Fibroblast of lung (primary cell): ENCODE measurements at regions not wholly inside any gene's neighbourhood (a gene's known extent, or its start where the extent isn't known, plus 50 kb on each side); places are given as distances from the start of the nearest gene placed in this dataset.

Source experiments
- DNase-seq, 2 donors: peaks; one replicate each; pipeline versions ENCODE4 v3.0.0 to v3.0.0-alpha.2; 2010; ENCODE audit warnings: low read depth in 2 of 2
- H2AFZ ChIP-seq: 2 replicates; pipeline ENCODE4 v1.5.1; 2012; ENCODE audit warnings: low read length, control low read depth, inconsistent platforms
- H3K27ac ChIP-seq: 2 replicates; pipeline ENCODE4 v1.5.1; 2011; ENCODE audit warnings: low read length, control low read depth; ENCODE audit not compliant: insufficient read depth
- H3K27me3 ChIP-seq: 2 replicates; pipeline ENCODE4 v1.5.1; 2011; ENCODE audit warnings: mild to moderate bottlenecking, low read length; ENCODE audit not compliant: control insufficient read depth, insufficient read depth
- H3K36me3 ChIP-seq: 2 replicates; pipeline ENCODE4 v1.5.1; 2011; ENCODE audit warnings: low read length; ENCODE audit not compliant: control insufficient read depth, insufficient read depth
- H3K4me1 ChIP-seq: 2 replicates; pipeline ENCODE4 v1.5.1; 2011; ENCODE audit warnings: low read length; ENCODE audit not compliant: control insufficient read depth, insufficient read depth; ENCODE audit errors: extremely low read depth
- H3K4me2 ChIP-seq: 2 replicates; pipeline ENCODE4 v1.5.1; 2011; ENCODE audit warnings: low read length, control low read depth; ENCODE audit not compliant: insufficient read depth; ENCODE audit errors: extremely low read depth
- H3K4me3 ChIP-seq, 4 experiments: fragments of 200-600 bp in 1 of 4; sonication (generic) in 1 of 4; replicated peaks in 1 of 4; 2 replicates each; pipeline ENCODE4 v1.5.1; 2011 to 2016; ENCODE audit warnings: low read length in 4 of 4, low read depth in 3 of 4, mild to moderate bottlenecking in 3 of 4, control low read depth in 2 of 4, inconsistent platforms in 1 of 4, mixed read lengths in 1 of 4; ENCODE audit not compliant: insufficient read depth in 1 of 4; ENCODE audit errors: control extremely low read depth in 1 of 4
- H3K79me2 ChIP-seq: 2 replicates; pipeline ENCODE4 v1.5.1; 2012; ENCODE audit warnings: mild to moderate bottlenecking, low read length, inconsistent platforms; ENCODE audit not compliant: control insufficient read depth, insufficient read depth
- H3K9ac ChIP-seq: 2 replicates; pipeline ENCODE4 v1.5.1; 2011; ENCODE audit warnings: mild to moderate bottlenecking, low read length, control low read depth; ENCODE audit not compliant: insufficient read depth
- H3K9me3 ChIP-seq: 2 replicates; pipeline ENCODE4 v1.5.1; 2012; ENCODE audit warnings: low read depth, low read length; ENCODE audit not compliant: control insufficient read depth, insufficient read depth
- H4K20me1 ChIP-seq: 2 replicates; pipeline ENCODE4 v1.5.1; 2011; ENCODE audit warnings: low read length; ENCODE audit not compliant: control insufficient read depth, insufficient read depth; ENCODE audit errors: extremely low read depth
- CTCF ChIP-seq, 2 donors: IDR thresholded peaks in 1 of 2; conservative IDR thresholded peaks in 1 of 2; 1 replicate in 1 of 2; 2 replicates in 1 of 2; pipeline ENCODE4 v1.5.1; 2011 to 2012; ENCODE audit warnings: low read length in 2 of 2, control low read depth in 1 of 2, inconsistent platforms in 1 of 2, low read depth in 1 of 2, mild to moderate bottlenecking in 1 of 2
- EZH2 ChIP-seq: IDR thresholded peaks from 2 replicates; pipeline ENCODE4 v1.5.1; 2012; ENCODE audit warnings: low read length, control low read depth, mild to moderate bottlenecking; ENCODE audit errors: missing control alignments

GRCh38 chr2:207478572-207478971 is 51.2 kb upstream of the CREB1 start:
- no peak for DNase-seq
- H2AFZ ChIP-seq, result no peak overlapping the region
- H3K9me3 ChIP-seq, result no peaks in the 10 kb centered on the region
- no peaks in the 10 kb centered on the region for H3K27me3 ChIP-seq
- H3K9ac ChIP-seq, result no peak overlapping the region
- TF ChIP-seq EZH2 (no peak), CTCF (conservative IDR thresholded peaks at IDR 0.05 in 1 of 2, IDR thresholded peaks at IDR 0.05 in 1 of 2; ENCODE audit: low read depth in 1 of 2, low read length in 2 of 2) (no peak)
- no peaks in the 10 kb centered on the region for H3K36me3 ChIP-seq
- no peak overlapping the region for H3K4me3 ChIP-seq
- no peaks in the 10 kb centered on the region for H3K79me2 ChIP-seq
- no peaks in the 10 kb centered on the region for H4K20me1 ChIP-seq
- no peak overlapping the region for H3K4me2 ChIP-seq
- H3K27ac ChIP-seq, result no peak overlapping the region
- H3K4me1 ChIP-seq, result peaks cover 2% of the 10 kb centered on the region

GRCh38 chr2:207479198-207479785 is 50.5 kb upstream of the CREB1 start:
- peak; percentile 30 to 48 for DNase-seq
- Histone ChIP-seq H2AFZ (no peak overlapping the region), H3K36me3 (no peaks in the 10 kb centered on the region), H3K27ac (no peak overlapping the region), H4K20me1 (no peaks in the 10 kb centered on the region), H3K4me1 (peaks cover 2% of the 10 kb centered on the region), H3K9ac (no peak overlapping the region), H3K9me3 (no peaks in the 10 kb centered on the region), H3K79me2 (no peaks in the 10 kb centered on the region), H3K27me3 (no peaks in the 10 kb centered on the region), H3K4me3 (no peak overlapping the region), H3K4me2 (peak overlapping the region; percentile 5)
- TF ChIP-seq EZH2, result no peak
- TF ChIP-seq CTCF (conservative IDR thresholded peaks at IDR 0.05 in 1 of 2, IDR thresholded peaks at IDR 0.05 in 1 of 2; ENCODE audit: low read depth in 1 of 2, low read length in 2 of 2), result no peak
